ENCODE measurements at regions not wholly inside any gene's neighbourhood (a gene's known extent, or its start where the extent isn't known, plus 50 kb on each side); places are given as distances from the start of the nearest gene placed in this dataset.
"Not testable (repeated sequence)": the region's sequence is repeated elsewhere in the genome, so short reads cannot be mapped to it uniquely, and the experiment has no call there.

- DNase-seq (ENCODE audit: low spot score): not testable (repeated sequence)
Measured at GRCh38 chr2:65568656-65569440, 136.4 kb upstream of the SPRED2 start.

GRCh38 chr2:65566617-65567016 lies 134.2 kb upstream of the SPRED2 start:
- DNase-seq (ENCODE audit: low spot score): no peak

- no peak for DNase-seq (ENCODE audit: low spot score)
Measured at GRCh38 chr2:65565681-65566080, 133.3 kb upstream of the SPRED2 start.

GRCh38 chr2:65564299-65564698 lies 131.9 kb upstream of the SPRED2 start:
- no peak for DNase-seq (ENCODE audit: low spot score)

- DNase-seq (ENCODE audit: low spot score): no peak
Measured at GRCh38 chr2:65562890-65563289, 130.5 kb upstream of the SPRED2 start.

- DNase-seq (ENCODE audit: low spot score): no peak
Measured at GRCh38 chr2:65558743-65559142, 126.3 kb upstream of the SPRED2 start.

GRCh38 chr2:65557616-65558573 lies 125.5 kb upstream of the SPRED2 start:
- DNase-seq (ENCODE audit: low spot score): no peak

GRCh38 chr2:65554765-65555591 lies 122.6 kb upstream of the SPRED2 start:
- no peak for DNase-seq (ENCODE audit: low spot score)

- DNase-seq (ENCODE audit: low spot score): no peak
Measured at GRCh38 chr2:65553504-65554074, 121.2 kb upstream of the SPRED2 start.

- DNase-seq (ENCODE audit: low spot score): no peak
Measured at GRCh38 chr2:65551528-65551927, 119.1 kb upstream of the SPRED2 start.

GRCh38 chr2:65550246-65550645 lies 117.8 kb upstream of the SPRED2 start:
- DNase-seq (ENCODE audit: low spot score): no peak

- DNase-seq (ENCODE audit: low spot score): no peak
Measured at GRCh38 chr2:65549631-65550030, 117.2 kb upstream of the SPRED2 start.

- DNase-seq (ENCODE audit: low spot score): no peak
Measured at GRCh38 chr2:65549257-65549627, 116.8 kb upstream of the SPRED2 start.

GRCh38 chr2:65548576-65549256 lies 116.3 kb upstream of the SPRED2 start:
- DNase-seq (ENCODE audit: low spot score): no peak

GRCh38 chr2:65548064-65548463 lies 115.7 kb upstream of the SPRED2 start:
- no peak for DNase-seq (ENCODE audit: low spot score)

GRCh38 chr2:65545837-65546805 lies 113.7 kb upstream of the SPRED2 start:
- DNase-seq (ENCODE audit: low spot score): peak; percentile 25

- DNase-seq (ENCODE audit: low spot score): no peak
Measured at GRCh38 chr2:65541773-65542172, 109.4 kb upstream of the SPRED2 start.

- DNase-seq (ENCODE audit: low spot score): no peak
Measured at GRCh38 chr2:65539633-65540032, 107.2 kb upstream of the SPRED2 start.

- no peak for DNase-seq (ENCODE audit: low spot score)
Measured at GRCh38 chr2:65537651-65538385, 105.4 kb upstream of the SPRED2 start.
